ENCODE measurements at regions not wholly inside any gene's neighbourhood (a gene's known extent, or its start where the extent isn't known, plus 50 kb on each side); places are given as distances from the start of the nearest gene placed in this dataset.

- TF ChIP-seq POLR2A (IDR thresholded peaks at IDR 0.05) (no peak), POLR2AphosphoS5 (IDR thresholded peaks at IDR 0.05) (no peak), CTCF (IDR thresholded peaks at IDR 0.05) (no peak), EP300 (IDR thresholded peaks at IDR 0.05) (no peak)
Measured at GRCh38 chr5:26482076-26482809, 556.1 kb downstream of the CDH9 start.

Measured in gastroesophageal sphincter (tissue), 3 donors.